ENCODE measurements at regions not wholly inside any gene's neighbourhood (a gene's known extent, or its start where the extent isn't known, plus 50 kb on each side); places are given as distances from the start of the nearest gene placed in this dataset.
"Not testable (repeated sequence)": the region's sequence is repeated elsewhere in the genome, so short reads cannot be mapped to it uniquely, and the experiment has no call there.

- H3K4me1 ChIP-seq (ENCODE audit: insufficient read depth, low read length), result no peaks in the 10 kb centered on the region
- H3K36me3 ChIP-seq (ENCODE audit: insufficient read depth, low read length), result no peaks in the 10 kb centered on the region
- no peaks in the 10 kb centered on the region for H3K9me3 ChIP-seq (ENCODE audit: low read length)
- no peak overlapping the region for H2AFZ ChIP-seq (ENCODE audit: low read depth, low read length)
- no peaks in the 10 kb centered on the region for H3K27me3 ChIP-seq (ENCODE audit: insufficient read depth, low read length)
- no peak overlapping the region for H3K4me3 ChIP-seq (ENCODE audit: low read length)
Observed at GRCh38 chr15:81723113-81723651, 322.6 kb downstream of the MEX3B start.

GRCh38 chr15:81716468-81716867, 329.4 kb downstream of the MEX3B start:
- not testable (repeated sequence) for H3K4me1 ChIP-seq (ENCODE audit: insufficient read depth, low read length); H3K9me3 ChIP-seq (ENCODE audit: low read length); H2AFZ ChIP-seq (ENCODE audit: low read depth, low read length); H3K27me3 ChIP-seq (ENCODE audit: insufficient read depth, low read length); H3K36me3 ChIP-seq (ENCODE audit: insufficient read depth, low read length); H3K4me3 ChIP-seq (ENCODE audit: low read length)

- Histone ChIP-seq H3K4me1 (ENCODE audit: insufficient read depth, low read length) (no peaks in the 10 kb centered on the region), H2AFZ (ENCODE audit: low read depth, low read length) (no peak overlapping the region), H3K9me3 (ENCODE audit: low read length) (no peaks in the 10 kb centered on the region), H3K27me3 (ENCODE audit: insufficient read depth, low read length) (no peaks in the 10 kb centered on the region), H3K4me3 (ENCODE audit: low read length) (no peak overlapping the region), H3K36me3 (ENCODE audit: insufficient read depth, low read length) (no peaks in the 10 kb centered on the region)
Observed at GRCh38 chr15:81710328-81710727, 335.5 kb downstream of the MEX3B start.

- not testable (repeated sequence) for H3K27me3 ChIP-seq (ENCODE audit: insufficient read depth, low read length); H3K4me1 ChIP-seq (ENCODE audit: insufficient read depth, low read length); H3K36me3 ChIP-seq (ENCODE audit: insufficient read depth, low read length); H2AFZ ChIP-seq (ENCODE audit: low read depth, low read length); H3K9me3 ChIP-seq (ENCODE audit: low read length); H3K4me3 ChIP-seq (ENCODE audit: low read length)
Observed at GRCh38 chr15:81706816-81707346, 332.9 kb upstream of the TMC3 start.

- H3K4me1 ChIP-seq (ENCODE audit: insufficient read depth, low read length); H3K4me3 ChIP-seq (ENCODE audit: low read length); H3K36me3 ChIP-seq (ENCODE audit: insufficient read depth, low read length); H3K9me3 ChIP-seq (ENCODE audit: low read length); H2AFZ ChIP-seq (ENCODE audit: low read depth, low read length); H3K27me3 ChIP-seq (ENCODE audit: insufficient read depth, low read length): not testable (repeated sequence)
Observed at GRCh38 chr15:81705727-81706126, 331.7 kb upstream of the TMC3 start.

- no peak overlapping the region for H3K4me3 ChIP-seq (ENCODE audit: low read length)
- H3K27me3 ChIP-seq (ENCODE audit: insufficient read depth, low read length), result no peaks in the 10 kb centered on the region
- H3K36me3 ChIP-seq (ENCODE audit: insufficient read depth, low read length), result no peaks in the 10 kb centered on the region
- H2AFZ ChIP-seq (ENCODE audit: low read depth, low read length), result no peak overlapping the region
- no peaks in the 10 kb centered on the region for H3K4me1 ChIP-seq (ENCODE audit: insufficient read depth, low read length)
- H3K9me3 ChIP-seq (ENCODE audit: low read length), result no peaks in the 10 kb centered on the region
Observed at GRCh38 chr15:81686021-81686420, 312.0 kb upstream of the TMC3 start.

- Histone ChIP-seq H3K27me3 (ENCODE audit: insufficient read depth, low read length) (no peaks in the 10 kb centered on the region), H3K36me3 (ENCODE audit: insufficient read depth, low read length) (no peaks in the 10 kb centered on the region), H3K9me3 (ENCODE audit: low read length) (no peaks in the 10 kb centered on the region), H3K4me3 (ENCODE audit: low read length) (no peak overlapping the region), H2AFZ (ENCODE audit: low read depth, low read length) (no peak overlapping the region), H3K4me1 (ENCODE audit: insufficient read depth, low read length) (no peaks in the 10 kb centered on the region)
Observed at GRCh38 chr15:81685237-81685636, 311.2 kb upstream of the TMC3 start.

- no peaks in the 10 kb centered on the region for H3K4me1 ChIP-seq (ENCODE audit: insufficient read depth, low read length)
- H2AFZ ChIP-seq (ENCODE audit: low read depth, low read length), result no peak overlapping the region
- no peaks in the 10 kb centered on the region for H3K9me3 ChIP-seq (ENCODE audit: low read length)
- no peaks in the 10 kb centered on the region for H3K36me3 ChIP-seq (ENCODE audit: insufficient read depth, low read length)
- H3K4me3 ChIP-seq (ENCODE audit: low read length), result no peak overlapping the region
- no peaks in the 10 kb centered on the region for H3K27me3 ChIP-seq (ENCODE audit: insufficient read depth, low read length)
Observed at GRCh38 chr15:81680829-81681228, 306.8 kb upstream of the TMC3 start.

GRCh38 chr15:81666839-81667238, 292.8 kb upstream of the TMC3 start:
- Histone ChIP-seq H3K9me3 (ENCODE audit: low read length) (no peaks in the 10 kb centered on the region), H3K4me1 (ENCODE audit: insufficient read depth, low read length) (no peaks in the 10 kb centered on the region), H3K36me3 (ENCODE audit: insufficient read depth, low read length) (no peaks in the 10 kb centered on the region), H3K27me3 (ENCODE audit: insufficient read depth, low read length) (no peaks in the 10 kb centered on the region), H3K4me3 (ENCODE audit: low read length) (no peak overlapping the region), H2AFZ (ENCODE audit: low read depth, low read length) (no peak overlapping the region)

GRCh38 chr15:81660976-81661375, 287.0 kb upstream of the TMC3 start:
- Histone ChIP-seq H2AFZ (ENCODE audit: low read depth, low read length) (no peak overlapping the region), H3K9me3 (ENCODE audit: low read length) (no peaks in the 10 kb centered on the region), H3K36me3 (ENCODE audit: insufficient read depth, low read length) (no peaks in the 10 kb centered on the region), H3K4me1 (ENCODE audit: insufficient read depth, low read length) (no peaks in the 10 kb centered on the region), H3K27me3 (ENCODE audit: insufficient read depth, low read length) (no peaks in the 10 kb centered on the region), H3K4me3 (ENCODE audit: low read length) (no peak overlapping the region)

- Histone ChIP-seq H3K9me3 (ENCODE audit: low read length) (no peaks in the 10 kb centered on the region), H3K4me3 (ENCODE audit: low read length) (no peak overlapping the region), H3K36me3 (ENCODE audit: insufficient read depth, low read length) (no peaks in the 10 kb centered on the region), H3K27me3 (ENCODE audit: insufficient read depth, low read length) (no peaks in the 10 kb centered on the region), H2AFZ (ENCODE audit: low read depth, low read length) (no peak overlapping the region), H3K4me1 (ENCODE audit: insufficient read depth, low read length) (no peaks in the 10 kb centered on the region)
Observed at GRCh38 chr15:81653259-81653658, 279.2 kb upstream of the TMC3 start.

GRCh38 chr15:81645470-81645869, 271.5 kb upstream of the TMC3 start:
- Histone ChIP-seq H3K9me3 (ENCODE audit: low read length) (no peaks in the 10 kb centered on the region), H2AFZ (ENCODE audit: low read depth, low read length) (no peak overlapping the region), H3K27me3 (ENCODE audit: insufficient read depth, low read length) (no peaks in the 10 kb centered on the region), H3K4me3 (ENCODE audit: low read length) (no peak overlapping the region), H3K4me1 (ENCODE audit: insufficient read depth, low read length) (no peaks in the 10 kb centered on the region), H3K36me3 (ENCODE audit: insufficient read depth, low read length) (no peaks in the 10 kb centered on the region)

GRCh38 chr15:81643771-81644170, 269.8 kb upstream of the TMC3 start:
- H2AFZ ChIP-seq (ENCODE audit: low read depth, low read length), result no peak overlapping the region
- H3K36me3 ChIP-seq (ENCODE audit: insufficient read depth, low read length), result no peaks in the 10 kb centered on the region
- H3K27me3 ChIP-seq (ENCODE audit: insufficient read depth, low read length), result no peaks in the 10 kb centered on the region
- H3K9me3 ChIP-seq (ENCODE audit: low read length), result no peaks in the 10 kb centered on the region
- H3K4me3 ChIP-seq (ENCODE audit: low read length), result no peak overlapping the region
- no peaks in the 10 kb centered on the region for H3K4me1 ChIP-seq (ENCODE audit: insufficient read depth, low read length)

GRCh38 chr15:81642451-81642990, 268.5 kb upstream of the TMC3 start:
- Histone ChIP-seq H2AFZ (ENCODE audit: low read depth, low read length) (no peak overlapping the region), H3K36me3 (ENCODE audit: insufficient read depth, low read length) (no peaks in the 10 kb centered on the region), H3K4me1 (ENCODE audit: insufficient read depth, low read length) (no peaks in the 10 kb centered on the region), H3K9me3 (ENCODE audit: low read length) (no peaks in the 10 kb centered on the region), H3K27me3 (ENCODE audit: insufficient read depth, low read length) (no peaks in the 10 kb centered on the region), H3K4me3 (ENCODE audit: low read length) (no peak overlapping the region)

All from neuron (in vitro differentiated cells).